ENCODE measurements at regions not wholly inside any gene's neighbourhood (a gene's known extent, or its start where the extent isn't known, plus 50 kb on each side); places are given as distances from the start of the nearest gene placed in this dataset.

DNA sequence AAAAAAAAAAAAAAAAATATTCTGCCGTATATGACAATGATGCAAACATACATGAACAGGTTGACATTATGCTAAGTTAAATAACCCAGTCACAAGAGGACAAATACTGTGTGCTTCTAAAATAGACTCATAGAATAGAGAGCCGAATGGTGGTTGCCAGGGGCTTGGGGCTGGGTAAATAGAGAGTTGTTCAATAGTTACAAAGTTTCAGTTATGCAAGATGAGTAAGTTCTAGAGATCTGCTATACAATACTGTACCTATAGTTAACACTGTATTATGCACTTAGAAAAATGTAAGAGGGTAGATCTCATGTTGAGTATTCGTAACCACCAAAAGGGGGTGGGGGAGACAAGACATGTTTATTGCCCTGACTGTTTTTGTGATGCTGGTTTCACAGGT, 77.1 kb upstream of the GNAI1 start:
- TF ChIP-seq, protein P1, sequence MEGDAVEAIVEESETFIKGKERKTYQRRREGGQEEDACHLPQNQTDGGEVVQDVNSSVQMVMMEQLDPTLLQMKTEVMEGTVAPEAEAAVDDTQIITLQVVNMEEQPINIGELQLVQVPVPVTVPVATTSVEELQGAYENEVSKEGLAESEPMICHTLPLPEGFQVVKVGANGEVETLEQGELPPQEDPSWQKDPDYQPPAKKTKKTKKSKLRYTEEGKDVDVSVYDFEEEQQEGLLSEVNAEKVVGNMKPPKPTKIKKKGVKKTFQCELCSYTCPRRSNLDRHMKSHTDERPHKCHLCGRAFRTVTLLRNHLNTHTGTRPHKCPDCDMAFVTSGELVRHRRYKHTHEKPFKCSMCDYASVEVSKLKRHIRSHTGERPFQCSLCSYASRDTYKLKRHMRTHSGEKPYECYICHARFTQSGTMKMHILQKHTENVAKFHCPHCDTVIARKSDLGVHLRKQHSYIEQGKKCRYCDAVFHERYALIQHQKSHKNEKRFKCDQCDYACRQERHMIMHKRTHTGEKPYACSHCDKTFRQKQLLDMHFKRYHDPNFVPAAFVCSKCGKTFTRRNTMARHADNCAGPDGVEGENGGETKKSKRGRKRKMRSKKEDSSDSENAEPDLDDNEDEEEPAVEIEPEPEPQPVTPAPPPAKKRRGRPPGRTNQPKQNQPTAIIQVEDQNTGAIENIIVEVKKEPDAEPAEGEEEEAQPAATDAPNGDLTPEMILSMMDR (IDR thresholded peaks at IDR 0.05; ENCODE audit: extremely low read depth, missing control alignments), result no peak
- no peak for DNase-seq (ENCODE audit: low spot score)

DNA sequence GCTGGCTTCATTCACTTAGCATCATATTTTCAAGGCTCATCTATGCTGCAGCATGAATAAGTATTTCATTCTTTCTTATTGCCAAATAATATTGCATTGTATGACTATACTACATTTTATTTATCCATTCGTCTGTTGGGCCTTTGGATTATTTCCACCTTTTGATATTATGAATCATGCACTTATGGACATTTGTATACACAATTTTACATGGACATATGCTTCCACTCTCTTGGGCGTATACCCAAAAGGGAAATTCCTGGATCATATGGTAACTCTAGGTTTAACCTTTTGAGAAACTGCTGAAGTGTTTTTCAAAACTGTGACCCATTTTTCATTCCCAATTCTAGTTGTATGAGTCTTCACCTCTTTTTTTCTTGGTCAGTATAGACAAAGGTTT, 80.3 kb upstream of the GNAI1 start:
- DNase-seq (ENCODE audit: low spot score), result no peak
- TF ChIP-seq, protein P1 (IDR thresholded peaks at IDR 0.05; ENCODE audit: extremely low read depth, missing control alignments), result no peak

DNA sequence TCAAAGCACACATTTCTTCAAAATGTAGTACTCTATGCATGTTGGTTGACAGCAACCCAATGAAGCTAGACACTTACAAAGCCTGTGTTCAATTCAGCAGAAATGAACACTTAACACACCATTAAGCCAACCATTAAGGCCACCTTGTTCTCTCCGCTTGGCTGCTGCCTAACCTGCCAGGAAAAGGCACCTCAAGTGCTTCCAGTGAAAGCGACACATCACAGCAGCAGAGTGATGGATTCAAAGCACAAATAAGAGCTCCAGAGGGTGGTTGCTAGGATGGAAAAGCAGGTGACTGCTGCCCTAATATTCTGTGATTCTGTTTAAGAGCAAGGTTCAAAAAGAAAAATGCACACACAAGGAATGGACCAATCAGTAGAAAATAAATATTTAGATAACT, 81.5 kb upstream of the GNAI1 start:
- no peak for DNase-seq (ENCODE audit: low spot score)
- TF ChIP-seq, protein P1 (IDR thresholded peaks at IDR 0.05; ENCODE audit: extremely low read depth, missing control alignments), result no peak

DNA sequence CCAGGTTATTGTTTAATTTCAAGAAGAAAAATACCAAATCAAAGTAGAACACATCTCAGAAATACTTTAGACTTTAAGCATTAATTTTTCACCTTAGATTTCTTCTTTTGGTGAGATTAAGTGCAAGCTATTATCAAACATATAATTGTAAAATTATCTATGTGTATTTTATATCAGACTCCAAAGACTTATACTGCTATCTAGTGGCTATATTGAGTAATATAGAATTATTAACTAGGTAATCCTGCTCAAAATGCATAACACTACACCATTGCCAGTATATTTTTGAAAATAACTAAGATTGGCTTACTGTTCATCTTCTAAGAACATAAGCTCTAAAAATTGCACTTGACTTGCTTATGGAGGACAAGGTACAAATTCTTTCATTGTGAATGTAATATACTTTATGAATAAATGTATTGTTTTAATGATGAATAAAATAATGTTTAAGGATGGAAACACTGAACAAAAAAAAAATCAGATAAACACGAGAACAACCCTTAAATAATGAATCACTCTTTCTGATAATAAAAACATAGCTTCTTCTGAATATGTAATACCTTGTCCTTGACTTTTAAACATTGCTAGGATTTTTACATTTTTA, 86.7 kb upstream of the GNAI1 start:
- TF ChIP-seq, protein P1 (IDR thresholded peaks at IDR 0.05; ENCODE audit: extremely low read depth, missing control alignments), result no peak
- DNase-seq (ENCODE audit: low spot score), result no peak

DNA sequence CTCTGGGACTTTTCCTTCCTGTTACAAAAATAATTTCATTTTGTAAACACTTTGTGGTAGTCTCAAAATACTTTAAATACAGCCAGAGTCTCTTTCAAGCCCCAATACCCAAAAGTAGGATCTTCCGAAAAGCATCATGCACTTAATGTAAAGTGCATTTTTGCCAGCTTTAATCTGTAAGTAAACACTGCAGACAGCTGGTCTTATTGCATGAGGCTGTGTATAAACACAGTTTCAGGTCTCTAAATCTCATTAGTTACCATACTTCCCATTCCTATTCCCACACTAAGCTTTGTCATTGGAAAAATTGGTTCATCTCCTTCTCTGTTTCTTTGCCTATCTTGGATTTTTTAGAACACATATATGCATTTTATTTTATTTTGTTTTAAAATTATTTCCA, 87.6 kb upstream of the GNAI1 start:
- TF ChIP-seq, protein P1 (IDR thresholded peaks at IDR 0.05; ENCODE audit: extremely low read depth, missing control alignments), result no peak
- no peak for DNase-seq (ENCODE audit: low spot score)

DNA sequence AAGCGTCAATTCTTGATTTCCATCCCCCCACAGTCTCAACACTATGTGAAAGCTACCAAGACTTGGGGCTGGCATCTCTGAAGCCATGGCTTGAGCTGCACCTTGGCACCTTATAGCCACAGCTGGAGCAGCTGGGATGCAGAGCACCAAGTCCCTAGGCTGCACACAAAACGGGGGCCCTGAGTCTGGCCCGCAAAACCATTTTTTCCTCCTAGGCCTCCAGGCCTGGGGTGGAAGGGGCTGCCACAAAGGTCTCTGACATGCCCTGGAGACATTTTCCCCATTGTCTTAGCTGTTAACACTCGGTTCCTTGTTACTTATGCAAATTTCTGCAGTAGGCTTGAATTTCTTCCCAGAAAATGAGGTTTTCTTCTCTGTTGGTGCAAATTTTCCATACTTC, 89.8 kb upstream of the GNAI1 start:
- DNase-seq (ENCODE audit: low spot score), result no peak
- TF ChIP-seq, protein P1 (IDR thresholded peaks at IDR 0.05; ENCODE audit: extremely low read depth, missing control alignments), result no peak

DNA sequence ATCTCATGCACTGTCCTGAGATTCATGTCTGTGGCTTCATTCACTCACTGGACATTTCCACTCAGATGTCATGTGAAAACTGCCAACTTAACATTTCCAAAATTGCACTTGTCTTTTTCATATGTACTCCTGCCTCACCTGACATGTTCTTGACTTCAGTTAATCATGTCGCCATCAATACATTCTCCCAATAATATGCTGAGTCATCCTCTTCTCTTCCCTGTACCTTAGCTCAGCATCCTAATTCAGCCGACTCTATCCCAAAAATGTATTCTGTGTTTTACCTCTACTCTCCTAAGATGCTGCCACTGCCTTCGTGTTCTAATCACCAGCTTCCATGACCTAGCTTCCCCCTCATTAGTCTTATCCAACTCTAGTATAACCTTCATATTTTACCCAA, 93.9 kb upstream of the GNAI1 start:
- TF ChIP-seq, protein P1 (IDR thresholded peaks at IDR 0.05; ENCODE audit: extremely low read depth, missing control alignments), result no peak
- DNase-seq (ENCODE audit: low spot score), result no peak

Data from GM20000 (cell line).